H1 (cell line): ENCODE measurements at regions not wholly inside any gene's neighbourhood (a gene's known extent, or its start where the extent isn't known, plus 50 kb on each side); places are given as distances from the start of the nearest gene placed in this dataset.

Experiments used
- CTCF ChIA-PET: fragments of 300-600 bp; sonication (Branson Sonifier 250); formaldehyde crosslinking; loops from one replicate; lab custom pipeline; 2021; ENCODE audit not compliant: partially characterized antibody; lab: Charles Lee
- POLR2A ChIA-PET: fragments of 300-600 bp; sonication (Branson Sonifier 250); formaldehyde crosslinking; loops from one replicate; lab custom pipeline; 2021; ENCODE audit warnings: inconsistent platforms; ENCODE audit not compliant: partially characterized antibody; lab: Charles Lee
- DNase-seq, 2 experiments: peaks; one replicate each; pipeline versions ENCODE4 v3.0.0 to v3.0.0-alpha.2; 2010 to 2022; ENCODE audit warnings: low spot score in 2 of 2, low read depth in 1 of 2, mixed read lengths in 1 of 2
- FAIRE-seq: peaks from 2 replicates; lab custom pipeline; 2011; peaks lifted over from hg19 to GRCh38; lab: Jason Lieb, UNC
- H2AFZ ChIP-seq: 2 replicates; pipeline ENCODE4 v1.8.1; 2012; ENCODE audit warnings: low read length, inconsistent platforms
- H2AK5ac ChIP-seq: 2 replicates; pipeline ENCODE4 v1.6.1; 2013; ENCODE audit warnings: low read depth, low read length
- H2BK120ac ChIP-seq: replicated peaks from 2 replicates; pipeline ENCODE3; 2013; ENCODE audit warnings: low read depth, low read length, inconsistent platforms
- H2BK12ac ChIP-seq: 2 replicates; pipeline ENCODE4 v1.6.1; 2013; ENCODE audit warnings: low read depth, low read length
- H2BK15ac ChIP-seq: 2 replicates; pipeline ENCODE4 v1.6.1; 2013; ENCODE audit warnings: low read length
- H2BK20ac ChIP-seq: 2 replicates; pipeline ENCODE4 v1.6.1; 2013; ENCODE audit warnings: low read length
- H2BK5ac ChIP-seq: 2 replicates; pipeline ENCODE4 v1.6.1; 2013; ENCODE audit warnings: low read depth, low read length
- H3K14ac ChIP-seq: 2 replicates; pipeline ENCODE4 v1.6.1; 2013; ENCODE audit warnings: inconsistent platforms; ENCODE audit not compliant: insufficient read length
- H3K18ac ChIP-seq: 2 replicates; pipeline ENCODE4 v1.6.1; 2013; ENCODE audit warnings: low read length; ENCODE audit errors: extremely low read depth
- H3K23ac ChIP-seq: 2 replicates; pipeline ENCODE4 v1.6.1; 2013; ENCODE audit warnings: inconsistent platforms; ENCODE audit not compliant: insufficient read length
- H3K23me2 ChIP-seq: 2 replicates; pipeline ENCODE4 v1.6.1; 2013; ENCODE audit warnings: low read depth, low read length
- H3K27ac ChIP-seq: 2 replicates; pipeline ENCODE4 v1.6.1; 2011; ENCODE audit warnings: low read depth, low read length, inconsistent platforms
- H3K27me3 ChIP-seq, 4 experiments: replicated peaks in 1 of 4; 1 replicate in 1 of 4; 2 replicates in 3 of 4; pipeline versions ENCODE4 v1.6.1 to v1.8.1; 2011 to 2013; ENCODE audit warnings: low read length in 3 of 4, mild to moderate bottlenecking in 3 of 4, inconsistent platforms in 2 of 4, mixed read lengths in 2 of 4, moderate library complexity in 1 of 4; ENCODE audit not compliant: control insufficient read depth in 3 of 4, insufficient read depth in 3 of 4; ENCODE audit errors: extremely low read depth in 1 of 4
- H3K36me3 ChIP-seq, 4 experiments: 2 replicates each; pipeline versions ENCODE4 v1.6.1 to v1.8.1; 2011 to 2013; ENCODE audit warnings: mild to moderate bottlenecking in 4 of 4, low read length in 3 of 4, moderate library complexity in 2 of 4, control low read depth in 1 of 4, inconsistent platforms in 1 of 4; ENCODE audit not compliant: insufficient read depth in 4 of 4, control insufficient read depth in 2 of 4
- H3K4ac ChIP-seq: replicated peaks from 2 replicates; pipeline ENCODE3; 2013; ENCODE audit warnings: low read length, low read depth, mixed read lengths, inconsistent platforms; ENCODE audit not compliant: insufficient read length
- H3K4me1 ChIP-seq, 4 experiments: replicated peaks in 1 of 4; 1 replicate in 1 of 4; 2 replicates in 3 of 4; pipeline versions ENCODE4 v1.6.1 to v1.8.1; 2011 to 2013; ENCODE audit warnings: low read length in 3 of 4, inconsistent platforms in 2 of 4, mixed read lengths in 1 of 4; ENCODE audit not compliant: insufficient read depth in 4 of 4, control insufficient read depth in 3 of 4
- H3K4me2 ChIP-seq, 2 experiments: 2 replicates each; pipeline versions ENCODE4 v1.6.1 to v1.8.1; 2011 to 2013; ENCODE audit warnings: low read depth in 2 of 2, low read length in 2 of 2, control low read depth in 1 of 2, inconsistent platforms in 1 of 2, mild to moderate bottlenecking in 1 of 2; ENCODE audit not compliant: insufficient read depth in 1 of 2
- H3K4me3 ChIP-seq, 4 experiments: fragments of 200-600, 300-600 bp in 1 of 4; sonication (generic), shearing (Covaris generic), sonication (Bioruptor Twin) in 1 of 4; 2 replicates each; pipeline versions ENCODE4 v1.5.1 to v1.8.1; 2011 to 2016; ENCODE audit warnings: low read length in 4 of 4, low read depth in 3 of 4, control low read depth in 2 of 4, inconsistent platforms in 2 of 4, mild to moderate bottlenecking in 2 of 4, mixed read lengths in 1 of 4, moderate library complexity in 1 of 4; ENCODE audit not compliant: insufficient read depth in 2 of 4; ENCODE audit errors: extremely low read depth in 1 of 4
- H3K56ac ChIP-seq: replicated peaks from 2 replicates; pipeline ENCODE3; 2013; ENCODE audit warnings: low read depth, mild to moderate bottlenecking, mixed read lengths, low read length, inconsistent platforms; ENCODE audit not compliant: insufficient read length
- H3K79me1 ChIP-seq: 2 replicates; pipeline ENCODE4 v1.6.1; 2013; ENCODE audit warnings: low read depth, low read length, control low read depth
- H3K79me2 ChIP-seq, 2 experiments: 2 replicates each; pipeline versions ENCODE4 v1.6.1 to v1.8.1; 2012 to 2013; ENCODE audit warnings: low read length in 2 of 2, mild to moderate bottlenecking in 2 of 2, inconsistent platforms in 1 of 2; ENCODE audit not compliant: insufficient read depth in 2 of 2, control insufficient read depth in 1 of 2
- H3K9ac ChIP-seq, 4 experiments: replicated peaks in 1 of 4; 1 replicate in 1 of 4; 2 replicates in 3 of 4; pipeline versions ENCODE4 v1.6.1 to v1.8.1; 2011 to 2013; ENCODE audit warnings: low read depth in 3 of 4, low read length in 3 of 4, control low read depth in 2 of 4, mild to moderate bottlenecking in 2 of 4, moderate library complexity in 2 of 4, inconsistent platforms in 1 of 4; ENCODE audit errors: extremely low read depth in 1 of 4
- H3K9me3 ChIP-seq, 2 experiments: 2 replicates each; pipeline versions ENCODE4 v1.6.1 to v1.8.1; 2012 to 2013; ENCODE audit warnings: mild to moderate bottlenecking in 2 of 2, moderate library complexity in 2 of 2, control low read depth in 1 of 2, inconsistent platforms in 1 of 2, low read depth in 1 of 2, low read length in 1 of 2, mixed read lengths in 1 of 2; ENCODE audit not compliant: insufficient read depth in 2 of 2
- H4K20me1 ChIP-seq, 2 experiments: replicated peaks in 1 of 2; 2 replicates each; pipeline versions ENCODE3 to v1.8.1; 2011 to 2013; ENCODE audit warnings: inconsistent platforms in 2 of 2, low read length in 2 of 2, mild to moderate bottlenecking in 1 of 2; ENCODE audit not compliant: insufficient read depth in 2 of 2, control insufficient read depth in 1 of 2
- H4K5ac ChIP-seq: 2 replicates; pipeline ENCODE4 v1.6.1; 2013; ENCODE audit warnings: low read length, low read depth, mixed read lengths, inconsistent platforms; ENCODE audit not compliant: insufficient read length
- H4K8ac ChIP-seq: 2 replicates; pipeline ENCODE4 v1.8.0; 2013; ENCODE audit warnings: mild to moderate bottlenecking, moderate library complexity, low read length, inconsistent platforms; ENCODE audit not compliant: insufficient read depth; ENCODE audit errors: extremely low read depth
- H4K91ac ChIP-seq: replicated peaks from 2 replicates; pipeline ENCODE3; 2013; ENCODE audit warnings: low read length, mixed read lengths, inconsistent platforms; ENCODE audit not compliant: insufficient read length
- CHD2 ChIP-seq: IDR thresholded peaks from 2 replicates; pipeline ENCODE4 v1.6.1; 2012; ENCODE audit warnings: low read length, improper control_type of control experiment
- RAD21 ChIP-seq, 2 experiments: IDR thresholded peaks in 1 of 2; conservative IDR thresholded peaks in 1 of 2; 2 replicates each; pipeline ENCODE4 v1.6.1; 2011; ENCODE audit warnings: low read depth in 2 of 2, low read length in 2 of 2, improper control_type of control experiment in 1 of 2, inconsistent platforms in 1 of 2, mild to moderate bottlenecking in 1 of 2, moderate library complexity in 1 of 2
- RFX5 ChIP-seq: IDR thresholded peaks from 2 replicates; pipeline ENCODE4 v1.6.1; 2011; ENCODE audit warnings: low read depth, low read length, improper control_type of control experiment, borderline replicate concordance
- SAP30 ChIP-seq: fragments of 300-600 bp; sonication (generic); IDR thresholded peaks from 2 replicates; pipeline ENCODE4 v1.7.1; 2012; ENCODE audit warnings: low read length, moderate library complexity, mild to moderate bottlenecking, inconsistent platforms; ENCODE audit not compliant: insufficient read depth, insufficient replicate concordance
- WGBS, 2 experiments: shearing (Covaris generic) in 1 of 2; methylation state at CpG; one replicate each; pipeline versions ENCODE4 v1.1.6 to v1.1.7; 2013 to 2015; ENCODE audit warnings: low lambda C conversion rate in 2 of 2, mixed read lengths in 2 of 2, inconsistent platforms in 1 of 2, low coverage in 1 of 2, missing lambda C conversion rate in 1 of 2; ENCODE audit not compliant: insufficient replicate concordance in 2 of 2, insufficient coverage in 1 of 2, insufficient read length in 1 of 2; ENCODE audit errors: extremely low coverage in 1 of 2, missing lambda C conversion rate in 1 of 2; 5-methylcytosine and 5-hydroxymethylcytosine counted together

- H2BK120ac ChIP-seq = no peak overlapping the region
- no peak overlapping the region for H4K91ac ChIP-seq
- H3K14ac ChIP-seq = no peak overlapping the region
- no peak overlapping the region for H2AK5ac ChIP-seq
- H3K56ac ChIP-seq = no peak overlapping the region
- CTCF ChIA-PET = interaction anchor here (0.6 to 0.7 kb wide), 3 partner anchors 184 to 1023 kb away, joined by 3 read pairs; no protein-coding TSS in a partner anchor
- H3K27ac ChIP-seq = no peak overlapping the region
- no peaks in the 10 kb centered on the region for H4K20me1 ChIP-seq
- H3K4ac ChIP-seq = no peak overlapping the region
- no peak overlapping the region for H2BK5ac ChIP-seq
- H2BK20ac ChIP-seq = no peak overlapping the region
- 91% methylated on average over 5 of the region's 5 CpGs; no CpG with 5 or more reads in 1 of the 2 experiments for WGBS, 2 experiments
- H2BK15ac ChIP-seq = no peak overlapping the region
- H3K27me3 ChIP-seq = no peaks in the 10 kb centered on the region; a peak in 1 of 7 replicates
- no peak overlapping the region for H4K8ac ChIP-seq
- H3K23me2 ChIP-seq = no peaks in the 10 kb centered on the region; the same call in 1 of the 2 replicates
- no peak overlapping the region for H3K4me2 ChIP-seq
- POLR2A ChIA-PET = no interaction called here
- FAIRE-seq (no peak), DNase-seq (no peak)
- no peaks in the 10 kb centered on the region for H3K36me3 ChIP-seq
- no peak overlapping the region for H3K9ac ChIP-seq
- no peak overlapping the region for H3K23ac ChIP-seq
- no peak for TF ChIP-seq RAD21 (IDR thresholded peaks at IDR 0.05 in 1 of 2, conservative IDR thresholded peaks at IDR 0.05 in 1 of 2; ENCODE audit: low read depth in 2 of 2, low read length in 2 of 2)
- no peak for TF ChIP-seq SAP30
- no peak for TF ChIP-seq CHD2
- no peak for TF ChIP-seq RFX5
- no peaks in the 10 kb centered on the region; the same call in 1 of the 2 replicates for H3K79me1 ChIP-seq
- H4K5ac ChIP-seq = no peak overlapping the region
- H2BK12ac ChIP-seq = no peak overlapping the region
- H3K9me3 ChIP-seq = no peaks in the 10 kb centered on the region
- H3K18ac ChIP-seq = no peak overlapping the region
- peaks cover 0 to 5% (median 1%) of the 10 kb centered on the region in 4 experiments; a peak in 4 of 7 replicates for H3K4me1 ChIP-seq
- no peak overlapping the region for H2AFZ ChIP-seq
- no peaks in the 10 kb centered on the region for H3K79me2 ChIP-seq
- no peak overlapping the region for H3K4me3 ChIP-seq
Measured at GRCh38 chr1:63038586-63038985, 254.7 kb downstream of the ATG4C start.
